NK-92 (cell line): ENCODE measurements at regions not wholly inside any gene's neighbourhood (a gene's known extent, or its start where the extent isn't known, plus 50 kb on each side); places are given as distances from the start of the nearest gene placed in this dataset.
"Not testable (repeated sequence)": the region's sequence is repeated elsewhere in the genome, so short reads cannot be mapped to it uniquely, and the experiment has no call there.

Experiments
- DNase-seq: peaks from one replicate; lab custom pipeline; 2025; ENCODE audit not compliant: unreplicated experiment; lab: John Stamatoyannopoulos, UW

DNA sequence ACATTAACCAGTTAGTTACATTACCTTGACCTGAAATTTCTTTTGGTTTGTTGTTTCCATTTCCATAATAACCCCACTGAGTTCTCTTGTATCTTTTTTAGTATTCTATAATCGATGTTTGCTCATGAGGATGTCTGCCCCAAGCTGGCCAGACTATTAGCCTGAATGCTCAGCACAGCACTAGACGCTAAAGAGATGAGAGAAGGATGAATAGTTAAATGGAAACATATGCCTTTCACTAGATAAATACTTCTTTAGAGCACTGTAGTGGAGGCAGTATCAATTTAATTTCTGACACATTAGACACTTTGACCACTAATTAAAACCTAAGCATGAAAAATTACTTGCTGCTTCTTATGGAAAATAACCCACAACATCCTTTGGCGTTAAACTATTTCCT is 654.9 kb upstream of the KCNMB2 start:
- DNase-seq: no peak

DNA sequence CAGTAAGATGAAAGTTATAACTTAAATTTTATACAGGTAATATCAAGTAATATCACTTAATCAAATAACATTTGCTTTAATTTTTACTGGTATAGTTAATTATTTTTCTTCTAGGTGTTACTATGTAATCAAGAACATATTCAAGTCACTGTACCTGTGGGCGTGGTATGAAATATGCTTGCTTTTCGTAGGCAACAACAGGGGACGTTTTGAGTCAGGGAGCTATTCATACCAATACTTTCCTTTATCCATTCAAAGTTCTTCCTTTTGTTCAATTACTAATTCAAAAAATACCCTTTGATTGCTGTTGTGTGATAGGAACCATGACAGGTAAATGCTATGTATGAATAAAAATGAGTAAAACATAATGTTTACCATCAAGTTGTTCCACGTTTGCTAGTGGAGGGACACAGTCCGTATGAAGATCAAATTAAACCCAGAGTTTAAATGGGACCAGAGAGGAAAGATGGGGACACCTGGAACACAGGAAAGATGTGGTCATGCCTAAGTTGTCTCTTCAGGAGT is 654.0 kb upstream of the KCNMB2 start:
- DNase-seq: no peak

DNA sequence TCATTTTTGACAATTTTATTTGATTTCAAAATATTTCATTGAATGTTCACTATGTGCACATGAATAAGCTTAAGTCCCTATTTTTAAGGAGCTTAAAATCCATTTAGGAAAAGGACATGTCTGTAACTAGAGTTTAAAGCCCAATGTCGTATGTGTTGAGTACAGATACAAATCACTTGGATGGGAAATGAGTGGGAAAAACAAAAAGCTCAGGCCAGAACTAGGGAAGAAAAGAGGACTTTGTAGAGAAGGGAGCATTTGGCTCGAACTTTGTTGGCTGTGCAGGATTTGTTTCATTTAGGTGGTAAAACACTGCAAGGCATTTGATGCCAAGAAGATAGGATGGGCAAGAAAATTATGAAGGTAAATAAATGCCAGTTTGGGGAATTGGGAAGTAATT is 653.1 kb upstream of the KCNMB2 start:
- DNase-seq: no peak

DNA sequence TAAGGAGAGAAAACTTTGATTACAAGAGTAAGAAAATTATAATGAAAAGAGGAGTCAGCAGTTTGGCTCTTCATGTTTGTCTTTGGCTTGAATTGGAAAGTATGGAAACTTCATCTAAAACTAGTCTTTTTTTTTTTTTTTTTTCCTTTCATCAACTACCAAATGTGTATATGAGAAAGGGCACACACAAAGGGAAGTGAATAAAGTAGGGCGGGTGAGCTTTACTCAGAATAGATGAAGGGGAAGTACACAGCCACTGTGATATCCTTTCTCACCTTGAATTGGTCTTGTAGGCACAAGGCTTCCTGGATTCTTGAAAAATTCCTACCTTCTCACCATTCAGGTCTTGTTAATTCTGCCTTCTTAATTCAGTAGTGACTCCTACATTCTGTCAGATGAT is 652.3 kb upstream of the KCNMB2 start:
- DNase-seq: no peak

DNA sequence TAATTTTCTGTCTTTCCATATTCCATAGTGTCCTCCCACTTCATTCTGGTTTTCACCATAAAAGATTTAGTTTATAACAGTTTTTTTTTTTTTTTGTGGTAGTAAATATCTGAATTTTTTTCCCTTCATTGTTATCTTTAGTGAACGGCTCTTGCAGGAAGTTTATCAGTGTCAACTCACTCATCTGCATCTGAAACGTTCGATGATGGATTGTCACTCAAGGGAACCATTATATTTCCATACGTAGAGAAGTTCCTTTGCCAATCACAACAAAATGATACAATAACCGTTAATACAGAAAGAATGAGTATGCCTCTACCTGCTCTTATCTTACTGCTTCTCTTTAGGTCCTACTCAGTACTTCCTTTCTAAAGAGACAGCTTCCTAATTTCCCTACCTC is 651.2 kb upstream of the KCNMB2 start:
- no peak for DNase-seq

DNA sequence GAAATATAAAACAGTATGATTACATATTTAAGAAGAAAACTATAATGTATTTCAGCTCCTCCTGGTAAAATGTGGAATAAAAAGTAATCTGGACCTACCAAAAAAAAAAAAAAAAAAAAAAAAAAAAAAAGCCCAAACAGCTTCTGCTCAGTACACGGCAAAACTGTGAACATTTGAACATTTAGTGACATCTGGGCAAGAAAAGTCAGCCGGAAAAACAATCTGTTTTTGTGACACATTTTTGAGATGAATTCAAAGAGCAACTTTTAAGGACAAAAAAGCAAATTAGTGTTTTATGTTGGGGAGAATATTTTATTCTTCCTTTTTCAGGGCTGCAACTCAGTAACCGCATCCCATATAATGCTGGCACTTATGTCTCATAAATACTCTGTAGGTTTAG is 649.7 kb upstream of the KCNMB2 start:
- DNase-seq: no peak

DNA sequence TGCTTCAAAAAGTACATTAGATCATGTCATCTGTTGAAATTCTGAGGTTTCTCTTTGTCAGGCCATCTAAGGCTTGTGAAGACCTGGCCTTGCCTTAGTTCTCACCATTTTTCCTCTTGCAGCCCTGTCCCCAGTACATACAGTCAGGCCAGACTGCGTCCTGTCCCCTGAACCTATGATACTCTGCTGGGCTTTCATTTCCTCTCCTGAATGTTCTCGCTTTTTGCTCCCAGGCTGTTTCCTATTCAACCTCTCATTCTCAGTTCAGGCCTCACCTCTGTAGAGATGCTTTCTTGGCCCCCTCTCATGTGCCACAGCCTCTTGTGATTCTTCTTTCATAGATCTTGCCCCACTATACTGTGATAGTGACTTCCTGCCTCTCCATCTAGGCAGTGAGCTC is 648.8 kb upstream of the KCNMB2 start:
- no peak for DNase-seq

DNA sequence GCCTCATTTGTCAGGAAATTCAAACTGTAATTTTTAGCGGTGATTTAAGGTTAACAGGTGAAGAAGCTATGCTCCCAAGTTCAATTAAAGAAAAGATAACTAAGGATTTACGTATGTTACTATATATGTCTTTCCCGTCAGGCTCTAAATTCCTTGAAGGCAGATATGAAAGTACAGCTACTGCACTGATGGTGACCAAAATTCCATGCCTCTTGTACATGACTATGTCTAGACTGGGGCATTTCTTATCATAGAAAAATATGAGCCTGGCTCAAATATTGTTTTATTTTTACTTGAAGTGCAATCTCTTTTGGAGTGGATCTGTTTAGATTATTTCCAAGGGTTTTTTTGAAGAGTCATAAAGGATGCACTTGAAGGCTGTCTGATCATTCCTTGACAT is 647.1 kb upstream of the KCNMB2 start:
- DNase-seq: no peak

DNA sequence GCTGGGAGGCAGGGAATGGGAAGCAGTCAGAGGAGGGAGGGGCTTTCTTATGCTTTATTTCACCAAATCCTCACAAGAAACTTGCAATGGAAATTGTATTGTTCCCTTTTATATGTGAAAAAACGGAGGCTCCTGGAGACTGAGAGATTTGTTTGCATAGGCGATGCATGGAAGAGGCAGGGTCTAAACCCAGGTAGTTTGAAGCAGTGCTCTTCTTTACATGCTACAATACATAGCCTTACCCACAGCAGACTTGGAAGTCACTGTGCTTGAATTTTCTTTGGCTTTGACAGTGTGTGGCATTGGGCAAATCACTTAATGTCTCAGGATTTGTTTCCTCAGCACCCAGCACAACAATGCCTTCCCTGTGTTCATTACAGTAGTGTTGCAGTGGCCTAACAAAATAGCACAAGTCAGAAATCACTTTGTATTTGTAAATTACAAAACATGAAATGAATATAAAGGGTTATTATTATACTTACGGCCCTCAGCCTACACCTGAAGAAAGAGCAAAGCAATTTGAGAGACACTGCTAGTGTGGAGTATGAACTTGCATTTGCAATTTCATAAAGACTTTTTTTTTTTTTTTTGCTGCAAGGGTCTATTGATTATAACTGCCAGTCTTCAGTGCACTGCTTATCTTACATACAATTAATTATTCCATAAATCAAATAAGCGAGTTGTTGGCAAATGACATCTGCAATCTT is 646.4 kb upstream of the KCNMB2 start:
- DNase-seq: no peak

DNA sequence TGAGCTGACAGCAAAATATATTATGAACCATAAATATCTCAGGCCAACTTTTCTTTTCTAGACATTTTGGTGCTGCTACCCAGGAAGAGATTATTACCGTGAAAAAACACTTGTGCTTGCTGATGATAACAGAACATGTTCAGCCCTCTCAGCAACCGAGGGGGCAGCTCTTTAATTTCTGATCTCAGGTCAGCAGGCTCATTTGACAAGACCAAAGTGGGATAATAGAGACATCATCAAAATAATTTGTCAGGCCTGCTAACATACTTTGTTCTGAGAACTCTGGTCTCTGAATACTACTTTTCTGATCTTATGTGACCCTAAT is 645.9 kb upstream of the KCNMB2 start:
- no peak for DNase-seq

DNA sequence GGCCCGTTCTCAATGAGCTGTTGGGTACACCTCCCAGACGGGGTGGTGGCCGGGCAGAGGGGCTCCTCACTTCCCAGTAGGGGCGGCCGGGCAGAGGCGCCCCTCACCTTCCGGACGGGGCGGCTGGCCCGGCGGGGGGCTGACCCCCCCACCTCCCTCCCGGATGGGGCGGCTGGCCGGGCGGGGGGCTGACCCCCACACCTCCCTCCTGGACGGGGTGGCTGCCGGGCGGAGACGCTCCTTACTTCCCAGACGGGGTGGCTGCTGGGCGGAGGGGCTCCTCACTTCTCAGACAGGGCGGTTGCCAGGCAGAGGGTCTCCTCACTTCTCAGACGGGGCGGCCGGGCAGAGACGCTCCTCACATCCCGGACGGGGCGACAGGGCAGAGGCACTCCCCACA is 644.7 kb upstream of the KCNMB2 start:
- DNase-seq: not testable (repeated sequence)

DNA sequence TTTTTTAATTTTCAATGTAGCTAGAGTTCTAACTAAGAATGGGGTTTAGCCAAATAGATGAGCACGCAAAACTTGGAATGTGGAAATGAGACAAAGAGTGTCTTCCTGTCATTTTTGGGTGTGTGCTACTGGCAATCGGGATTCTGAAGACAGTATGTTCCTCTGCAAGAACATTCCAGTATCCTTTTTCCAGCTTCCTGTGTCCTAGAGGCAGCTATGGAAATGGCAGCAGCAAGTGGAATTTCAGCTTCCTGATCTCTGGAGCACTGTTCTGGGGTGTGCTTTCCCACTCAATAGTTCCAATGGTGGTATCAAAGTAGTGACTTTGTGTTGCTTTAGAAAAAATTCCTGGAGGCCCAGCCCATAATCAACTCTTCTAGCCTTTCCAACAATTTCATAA is 642.9 kb upstream of the KCNMB2 start:
- DNase-seq: no peak

DNA sequence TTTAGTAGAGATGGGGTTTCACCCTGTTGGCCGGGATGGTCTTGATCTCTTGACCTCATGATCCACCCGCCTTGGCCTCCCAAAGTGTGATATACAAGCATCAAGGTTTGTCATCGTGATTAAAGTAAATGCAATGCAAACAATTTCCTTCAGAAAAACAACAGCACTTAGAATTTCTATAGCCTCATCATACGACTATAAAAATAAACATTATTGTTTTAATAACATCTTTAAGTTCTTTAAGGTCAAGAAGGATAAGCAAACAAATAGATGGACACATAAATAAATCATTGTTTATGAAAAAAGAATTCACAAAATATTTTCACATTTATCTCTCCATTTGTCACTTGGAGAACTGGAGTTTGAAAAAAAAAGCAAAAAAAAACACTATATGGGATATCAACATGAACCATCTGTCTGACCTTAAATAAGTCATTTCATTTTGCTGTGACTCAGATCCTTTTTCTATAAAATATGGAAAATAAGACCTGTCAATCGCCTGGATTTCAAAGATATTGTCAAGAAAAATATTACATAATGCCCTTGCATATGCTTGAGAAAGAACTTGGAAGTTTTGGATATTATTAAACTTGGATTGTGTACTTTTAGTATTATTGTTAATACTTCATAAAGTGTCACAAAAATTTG is 642.0 kb upstream of the KCNMB2 start:
- DNase-seq: no peak

DNA sequence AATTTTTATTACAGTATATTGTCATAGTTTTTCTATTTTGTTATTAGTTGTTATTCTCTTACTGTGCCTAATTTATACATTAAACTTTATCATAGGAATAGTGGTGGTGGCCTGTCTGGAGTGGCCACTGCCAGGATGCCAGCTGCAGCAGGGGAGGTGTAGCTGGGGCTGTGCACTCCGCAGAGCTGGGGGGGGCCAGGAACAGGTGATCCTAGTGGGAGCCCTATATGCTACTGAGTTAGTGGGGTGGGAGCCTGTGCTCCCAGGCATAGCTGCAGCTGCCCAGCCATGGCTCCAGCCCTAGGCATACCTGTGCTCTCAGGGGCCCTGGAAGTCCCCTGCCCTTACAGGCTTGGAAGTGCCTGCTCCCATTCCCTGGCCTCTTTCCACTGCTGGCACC is 638.1 kb upstream of the KCNMB2 start:
- no peak for DNase-seq

DNA sequence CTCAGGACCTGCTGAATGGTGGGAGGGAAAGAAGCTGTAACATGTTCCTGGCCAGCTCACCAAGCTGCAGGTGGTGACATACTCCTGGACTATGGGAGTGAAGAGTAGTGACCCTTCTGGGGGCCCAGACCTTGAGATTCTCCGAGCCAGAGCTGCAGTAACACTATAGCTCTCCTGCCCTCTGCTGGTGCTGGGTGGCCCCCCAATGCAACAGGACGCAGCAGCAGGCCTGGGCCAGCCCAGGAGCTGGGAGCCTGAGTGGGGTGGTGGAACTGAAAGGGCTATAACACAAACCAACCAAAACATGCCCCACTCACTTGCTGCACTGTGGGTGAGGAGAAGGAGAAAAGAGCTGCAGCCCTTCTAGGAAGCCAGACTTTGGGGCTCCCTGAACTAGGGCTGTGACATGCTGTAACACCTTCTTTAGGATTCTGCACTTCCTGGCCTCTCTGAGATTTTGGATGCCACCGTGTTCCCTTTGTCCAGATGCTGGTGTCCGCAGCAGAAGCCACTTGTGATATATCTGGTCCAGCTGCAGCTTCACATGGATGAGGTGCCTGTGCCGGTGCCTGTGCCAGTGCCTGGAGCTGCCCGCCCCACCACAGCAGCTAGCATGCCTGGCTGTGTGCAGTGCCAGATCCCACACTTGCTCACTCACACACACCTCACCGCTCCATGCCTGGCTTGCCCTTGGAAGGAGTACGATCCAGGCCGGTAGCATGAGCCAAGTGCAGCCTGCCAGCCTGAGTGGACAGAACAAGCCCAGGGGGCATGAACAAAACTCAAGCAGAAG is 636.8 kb upstream of the KCNMB2 start:
- no peak for DNase-seq

DNA sequence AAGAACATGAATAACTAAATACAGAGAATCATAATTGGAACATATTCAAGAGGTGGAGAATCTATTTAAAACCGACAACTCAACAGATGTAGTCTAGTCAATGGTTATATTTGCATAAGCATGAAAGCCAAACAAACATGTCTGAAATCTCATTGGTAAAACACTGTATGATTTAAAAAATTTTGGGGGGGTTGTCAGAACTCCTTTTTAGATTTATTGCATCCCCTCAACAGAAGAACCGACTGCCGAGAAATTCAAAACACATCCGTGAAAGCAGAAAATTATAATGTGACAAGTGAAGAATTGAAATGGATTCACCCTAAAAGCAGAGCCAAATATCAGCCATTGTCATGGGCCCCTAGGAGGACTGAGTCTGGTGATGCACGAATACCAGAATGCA is 633.4 kb upstream of the KCNMB2 start:
- no peak for DNase-seq

DNA sequence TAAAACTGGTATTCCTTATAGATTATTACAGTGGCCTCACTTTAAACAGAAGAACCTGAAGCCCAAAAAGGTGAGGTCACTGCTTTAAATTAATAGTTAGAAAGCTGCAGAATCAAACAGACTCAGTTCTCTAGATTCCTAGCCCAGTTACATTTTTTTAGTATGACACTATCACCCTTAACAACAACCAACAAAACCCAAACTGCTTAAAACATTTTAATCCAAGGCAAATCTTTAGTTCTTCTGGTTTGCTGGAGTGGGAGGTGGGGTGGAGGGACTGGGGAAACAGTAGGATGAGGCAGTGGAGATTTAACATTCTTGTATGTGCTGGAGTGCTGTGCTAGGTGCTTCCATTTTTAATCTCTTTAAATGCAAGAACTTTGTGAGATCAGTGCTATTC is 631.6 kb upstream of the KCNMB2 start:
- DNase-seq: no peak

DNA sequence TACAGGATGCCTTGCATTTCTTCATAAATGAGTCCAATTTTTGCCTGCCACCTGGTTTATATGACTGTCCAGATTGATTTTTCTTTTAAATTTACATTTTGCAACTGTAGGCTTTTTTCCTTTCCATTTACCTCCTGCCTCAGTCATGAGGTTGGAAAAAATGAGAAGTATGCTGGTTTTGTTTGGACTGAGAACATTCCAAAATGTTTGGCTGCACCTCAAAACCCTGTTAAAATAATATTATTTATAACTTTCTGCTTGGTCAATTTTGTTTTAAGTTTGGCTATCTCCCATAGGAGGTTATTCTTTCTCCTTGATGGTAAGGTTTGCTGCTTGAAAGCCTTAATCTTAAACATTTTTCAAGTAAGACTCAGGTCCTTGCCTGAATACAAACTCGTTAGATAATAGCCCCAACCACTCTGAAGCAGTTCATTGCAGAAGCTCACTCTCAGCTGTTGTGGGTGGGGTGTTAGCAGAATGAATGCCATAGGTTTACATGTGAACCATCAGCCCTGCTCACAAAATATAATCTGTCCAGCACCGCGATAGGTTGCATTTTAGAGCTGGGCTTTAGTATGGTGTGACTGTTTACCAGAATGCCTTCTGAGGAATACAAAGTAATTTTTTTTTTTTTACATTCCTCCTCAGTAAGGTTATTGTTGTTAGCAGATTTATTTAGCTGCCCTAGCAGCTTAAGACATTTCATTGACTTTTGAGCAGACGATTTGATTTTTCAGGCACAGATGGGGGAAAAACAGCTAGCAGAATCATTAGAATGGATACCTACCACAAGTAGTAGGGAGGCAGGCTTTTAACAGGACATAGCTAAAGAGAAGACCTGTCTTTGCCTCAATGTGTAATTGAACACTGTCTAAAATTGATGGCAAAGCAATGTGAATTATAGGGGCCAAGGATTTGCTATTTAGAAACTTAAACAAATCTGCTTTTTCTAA is 630.8 kb upstream of the KCNMB2 start:
- no peak for DNase-seq

DNA sequence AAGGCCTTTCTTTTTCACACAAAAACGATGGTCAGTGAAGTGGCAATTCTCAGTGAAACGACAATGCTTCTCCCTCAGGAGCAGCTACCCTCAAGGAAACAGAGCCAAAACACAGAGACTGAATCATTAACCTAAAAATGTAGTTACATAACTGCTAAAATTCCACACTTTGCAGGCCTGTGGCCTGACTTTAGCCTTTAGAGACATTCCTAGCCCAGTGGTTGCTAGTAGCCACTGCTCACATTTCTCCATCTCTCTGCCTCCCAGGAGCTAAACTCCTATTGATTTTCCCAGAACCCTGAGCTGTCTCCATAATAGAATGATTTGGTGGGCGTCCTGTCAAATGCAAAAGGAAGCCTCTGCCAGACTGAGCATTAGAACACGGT is 630.1 kb upstream of the KCNMB2 start:
- no peak for DNase-seq

DNA sequence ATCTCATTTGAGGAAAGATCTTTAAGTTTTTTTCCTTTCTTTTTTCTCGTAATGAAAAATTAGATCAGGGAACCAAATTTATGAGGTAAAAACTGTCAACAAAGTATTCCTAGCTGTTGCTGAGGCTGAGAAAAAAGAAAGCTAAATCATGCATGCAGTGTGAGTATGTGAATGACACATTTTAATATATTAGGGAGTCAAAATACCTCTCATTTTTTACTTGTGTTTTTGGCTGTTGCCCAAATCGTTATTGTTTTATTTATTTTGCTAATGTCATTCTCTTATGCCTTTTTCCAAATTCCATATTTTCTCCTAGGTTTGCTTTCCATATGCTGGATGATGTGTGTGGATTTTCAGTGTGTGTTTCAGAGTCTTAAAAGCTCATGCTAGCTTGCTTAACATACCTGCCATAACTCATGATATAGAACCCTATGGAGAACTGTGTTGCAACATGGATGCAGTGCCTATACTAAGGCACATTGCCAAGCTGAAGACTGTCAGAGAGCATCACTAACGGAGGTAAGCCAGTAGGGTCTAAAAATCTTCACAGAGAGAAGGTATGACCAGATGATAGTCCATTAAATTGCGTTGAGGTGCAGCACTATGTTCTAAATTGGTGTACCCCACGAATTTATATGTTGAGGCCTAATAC is 629.5 kb upstream of the KCNMB2 start:
- DNase-seq: no peak

DNA sequence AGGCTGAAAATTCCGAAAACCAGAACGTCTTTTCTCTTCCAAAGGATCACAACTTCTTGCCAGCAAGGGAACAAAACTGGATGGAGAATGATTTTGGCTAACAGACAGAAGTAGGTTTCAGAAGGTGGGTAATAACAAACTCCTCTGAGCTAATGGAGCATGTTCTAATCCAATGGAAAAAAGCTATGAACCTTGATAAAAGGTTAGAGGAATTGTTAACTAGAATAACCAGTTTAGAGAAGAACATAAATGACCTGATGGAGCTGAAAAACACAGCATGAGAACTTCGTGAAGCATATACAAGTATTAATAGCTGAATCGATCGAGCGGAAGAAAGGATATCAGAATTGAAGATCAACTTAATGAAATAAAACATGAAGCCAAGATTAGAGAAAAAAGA is 626.7 kb upstream of the KCNMB2 start:
- DNase-seq: not testable (repeated sequence)
